ENCODE measurements at regions not wholly inside any gene's neighbourhood (a gene's known extent, or its start where the extent isn't known, plus 50 kb on each side); places are given as distances from the start of the nearest gene placed in this dataset.

- H3K9me3 ChIP-seq (replicated peaks; ENCODE audit: control insufficient read depth, insufficient read depth, low read length) = no peaks in the 10 kb centered on the region
- intact Hi-C loops (cut with micrococcal nuclease) = no loop called here
- no peak overlapping the region for H2AFZ ChIP-seq (ENCODE audit: low read depth, low read length)
- DNase-seq (ENCODE audit: low read depth, low spot score) (no peak), FAIRE-seq (no peak)
- H3K27ac ChIP-seq (ENCODE audit: insufficient read depth, low read depth, low read length) = no peak overlapping the region
- POLR2A ChIA-PET = no interaction called here
- H3K4me2 ChIP-seq (ENCODE audit: insufficient read depth, low read length) = no peak overlapping the region
- H3K36me3 ChIP-seq (ENCODE audit: control insufficient read depth in 2 of 2, extremely low read depth in 1 of 2, insufficient read depth in 2 of 2, low read length in 2 of 2) = no peaks in the 10 kb centered on the region
- no peak overlapping the region for H3K9ac ChIP-seq (replicated peaks; ENCODE audit: extremely low read depth, insufficient read depth, low read length)
- H3K9me1 ChIP-seq (replicated peaks; ENCODE audit: control insufficient read depth, extremely low read depth, insufficient read depth, low read length) = no peaks in the 10 kb centered on the region
- H3K4me1 ChIP-seq (ENCODE audit: control insufficient read depth, extremely low read depth, insufficient read depth, low read length) = no peaks in the 10 kb centered on the region
- TF ChIP-seq POLR2AphosphoS5 (IDR thresholded peaks at IDR 0.05; ENCODE audit: insufficient read depth, low read depth, low read length) (no peak), POLR2A (IDR thresholded peaks at IDR 0.05; ENCODE audit: low read depth, low read length) (no peak), EZH2 (IDR thresholded peaks at IDR 0.05; ENCODE audit: borderline replicate concordance, low read depth, low read length, severe bottlenecking) (no peak), MAX (IDR thresholded peaks at IDR 0.05; ENCODE audit: insufficient read depth, insufficient read length) (no peak), FOS (IDR thresholded peaks at IDR 0.05; ENCODE audit: borderline replicate concordance, insufficient read depth, low read length) (no peak), JUN (IDR thresholded peaks at IDR 0.05; ENCODE audit: borderline replicate concordance, insufficient read depth, insufficient read length, low read depth) (no peak), GATA2 (IDR thresholded peaks at IDR 0.05; ENCODE audit: insufficient read depth, insufficient read length, low read depth, low read length) (no peak), MYC (IDR thresholded peaks at IDR 0.05; ENCODE audit: low read depth, low read length) (no peak)
- TF ChIP-seq, protein P1, sequence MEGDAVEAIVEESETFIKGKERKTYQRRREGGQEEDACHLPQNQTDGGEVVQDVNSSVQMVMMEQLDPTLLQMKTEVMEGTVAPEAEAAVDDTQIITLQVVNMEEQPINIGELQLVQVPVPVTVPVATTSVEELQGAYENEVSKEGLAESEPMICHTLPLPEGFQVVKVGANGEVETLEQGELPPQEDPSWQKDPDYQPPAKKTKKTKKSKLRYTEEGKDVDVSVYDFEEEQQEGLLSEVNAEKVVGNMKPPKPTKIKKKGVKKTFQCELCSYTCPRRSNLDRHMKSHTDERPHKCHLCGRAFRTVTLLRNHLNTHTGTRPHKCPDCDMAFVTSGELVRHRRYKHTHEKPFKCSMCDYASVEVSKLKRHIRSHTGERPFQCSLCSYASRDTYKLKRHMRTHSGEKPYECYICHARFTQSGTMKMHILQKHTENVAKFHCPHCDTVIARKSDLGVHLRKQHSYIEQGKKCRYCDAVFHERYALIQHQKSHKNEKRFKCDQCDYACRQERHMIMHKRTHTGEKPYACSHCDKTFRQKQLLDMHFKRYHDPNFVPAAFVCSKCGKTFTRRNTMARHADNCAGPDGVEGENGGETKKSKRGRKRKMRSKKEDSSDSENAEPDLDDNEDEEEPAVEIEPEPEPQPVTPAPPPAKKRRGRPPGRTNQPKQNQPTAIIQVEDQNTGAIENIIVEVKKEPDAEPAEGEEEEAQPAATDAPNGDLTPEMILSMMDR (IDR thresholded peaks at IDR 0.05; ENCODE audit: extremely low read depth in 1 of 2, insufficient read depth in 1 of 2, low read depth in 1 of 2, low read length in 2 of 2) = no peak
- H4K20me1 ChIP-seq (replicated peaks; ENCODE audit: control insufficient read depth, extremely low read depth, insufficient read depth, low read length) = no peaks in the 10 kb centered on the region
- CTCF ChIA-PET = no interaction called here
- dilution Hi-C loops (cut with MboI; ENCODE audit: extremely low pct_ligation_motif_present, low sequenced_read_pairs) = no loop called here
- H3K27me3 ChIP-seq (ENCODE audit: control insufficient read depth in 2 of 2, insufficient read depth in 2 of 2, low read length in 2 of 2) = no peaks in the 10 kb centered on the region
- no peak overlapping the region for H3K4me3 ChIP-seq (replicated peaks in 1 of 3; ENCODE audit: insufficient read depth in 1 of 3, low read depth in 1 of 3, low read length in 3 of 3)
- H3K79me2 ChIP-seq (ENCODE audit: control insufficient read depth, insufficient read depth, low read length) = no peaks in the 10 kb centered on the region
- no TSS peak for BruUV-seq (replicated peaks)
Observed at GRCh38 chr21:24456358-24456757, 1150.9 kb downstream of the MRPL39 start.

Data from endothelial cell of umbilical vein (primary cell).